K562 (cell line): ENCODE measurements at regions not wholly inside any gene's neighbourhood (a gene's known extent, or its start where the extent isn't known, plus 50 kb on each side); places are given as distances from the start of the nearest gene placed in this dataset.
A peak's percentile ranks its signal among the peaks of the same experiment; 100 is the strongest.

Experiments
- ARID1B ChIP-seq: fragments of 450-650 bp; IDR thresholded peaks from 2 replicates; pipeline ENCODE4 v1.6.1; 2016; ENCODE audit warnings: antibody characterized with exemption, mild to moderate bottlenecking, inconsistent platforms
- ATF6 ChIP-seq: sonication (generic); formaldehyde crosslinking; IDR thresholded peaks from 2 replicates; pipeline ENCODE4 v1.4.0; 2020; ENCODE audit warnings: mild to moderate bottlenecking, missing genetic modification reagents
- ELF4 ChIP-seq: fragments of 450-650 bp; formaldehyde crosslinking; IDR thresholded peaks from 2 replicates; pipeline ENCODE4 v1.4.0; 2022; ENCODE audit warnings: missing genetic modification characterization
- GABPB1 ChIP-seq: sonication (generic); formaldehyde crosslinking; IDR thresholded peaks from 2 replicates; pipeline ENCODE4 v1.8.0; 2022; ENCODE audit warnings: mild to moderate bottlenecking, missing genetic modification reagents
- KLF13 ChIP-seq: fragments of 450-650 bp; IDR thresholded peaks from 2 replicates; pipeline ENCODE4 v1.6.1; 2016; ENCODE audit warnings: missing genetic modification characterization, low read depth, mild to moderate bottlenecking, missing compliant biosample characterization, moderate library complexity, borderline replicate concordance
- MED1 ChIP-seq: sonication (generic); formaldehyde crosslinking; IDR thresholded peaks from 2 replicates; pipeline ENCODE4 v1.8.1; 2023; ENCODE audit warnings: missing genetic modification reagents, borderline replicate concordance
- MLLT1 ChIP-seq, 2 experiments: fragments of 450-650 bp; IDR thresholded peaks; 2 replicates each; pipeline ENCODE4 v1.6.1; 2016
- PML ChIP-seq: IDR thresholded peaks from 2 replicates; pipeline ENCODE4 v1.6.1; 2012; ENCODE audit warnings: low read length, inconsistent platforms
- POLR3A ChIP-seq: IDR thresholded peaks from 2 replicates; pipeline ENCODE4 v1.6.1; 2011; ENCODE audit warnings: borderline replicate concordance, mild to moderate bottlenecking, moderate library complexity; ENCODE audit not compliant: insufficient read length, insufficient read depth; ENCODE audit errors: extremely low read depth
- RCOR1 ChIP-seq, 2 experiments: IDR thresholded peaks; 2 replicates each; pipeline ENCODE4 v1.6.1; 2012; ENCODE audit warnings: low read depth in 2 of 2, low read length in 2 of 2, borderline replicate concordance in 1 of 2, improper control_type of control experiment in 1 of 2
- SIRT6 ChIP-seq: IDR thresholded peaks from one replicate; pipeline ENCODE4 v1.6.1; 2012; ENCODE audit warnings: low read depth, mild to moderate bottlenecking, control low read depth, inconsistent platforms, low read length, moderate library complexity
- SREBF1 ChIP-seq: fragments of 150-350 bp; IDR thresholded peaks from 2 replicates; pipeline ENCODE4 v1.6.1; 2014; ENCODE audit warnings: antibody characterized with exemption, low read depth, low read length, borderline replicate concordance
- TEAD4 ChIP-seq, 2 experiments: sonication (generic) in 1 of 2; formaldehyde crosslinking in 1 of 2; IDR thresholded peaks; 2 replicates each; pipeline versions ENCODE4 v1.6.1 to v1.8.0; 2012 to 2022; ENCODE audit warnings: borderline replicate concordance in 1 of 2, inconsistent platforms in 1 of 2, low read length in 1 of 2, mild to moderate bottlenecking in 1 of 2, missing genetic modification reagents in 1 of 2
- XRCC3 ChIP-seq: fragments of 450-650 bp; IDR thresholded peaks from 2 replicates; pipeline ENCODE4 v1.6.1; 2017; ENCODE audit warnings: mild to moderate bottlenecking, moderate library complexity
- YY1 ChIP-seq, 3 experiments: IDR thresholded peaks; 2 replicates each; pipeline ENCODE4 v1.6.1; 2011; ENCODE audit warnings: low read length in 2 of 3, mild to moderate bottlenecking in 2 of 3, moderate library complexity in 2 of 3, borderline replicate concordance in 1 of 3, control low read depth in 1 of 3, low read depth in 1 of 3; ENCODE audit not compliant: insufficient read depth in 3 of 3, insufficient replicate concordance in 2 of 3, control insufficient read depth in 1 of 3, insufficient read length in 1 of 3; ENCODE audit errors: extremely low read depth in 1 of 3
- ZC3H8 ChIP-seq: fragments of 450-650 bp; IDR thresholded peaks from 2 replicates; pipeline ENCODE4 v1.6.1; 2017
- ZEB2 ChIP-seq: fragments of 450-650 bp; IDR thresholded peaks from 2 replicates; pipeline ENCODE4 v1.6.1; 2016
- ZFP30 ChIP-seq: fragments of 250-450 bp; sonication (Bioruptor Pico); IDR thresholded peaks from 2 replicates; pipeline ENCODE4 v1.8.0; 2022; ENCODE audit warnings: moderate library complexity, mild to moderate bottlenecking, inconsistent platforms, borderline replicate concordance
- ZKSCAN1 ChIP-seq: fragments of 150-350 bp; IDR thresholded peaks from 2 replicates; pipeline ENCODE4 v1.6.1; 2016; ENCODE audit warnings: low read depth, low read length
- ZNF175 ChIP-seq: fragments of 200-800 bp; sonication (Bioruptor generic); IDR thresholded peaks from 2 replicates; pipeline ENCODE4 v1.6.1; 2016; ENCODE audit warnings: low read depth, mild to moderate bottlenecking, missing genetic modification characterization, missing compliant biosample characterization
- ZNF644 ChIP-seq: fragments of 200-800 bp; sonication (Bioruptor generic); IDR thresholded peaks from 2 replicates; pipeline ENCODE4 v1.6.1; 2016; ENCODE audit warnings: low read depth, missing genetic modification characterization, missing compliant biosample characterization

GRCh38 chr3:14273901-14274611 is 95.4 kb downstream of the LSM3 start (continued):
- TF ChIP-seq SIRT6 (no peak), XRCC3 (no peak), ARID1B (0 out of 2 replicates have a peak, but pooled peaks have one; percentile 25), RCOR1 (IDR thresholded peaks at IDR 0.05; ENCODE audit: borderline replicate concordance in 1 of 2, low read depth in 2 of 2, low read length in 2 of 2) (peak in 1 of 2 experiments; percentile 67; a peak in 2 of 4 replicates), ELF4 (CRISPR knock-in tag) (no peak), ATF6 (no peak), MED1 (CRISPR knock-in tag) (no peak), KLF13 (no peak), MLLT1 (IDR thresholded peaks at IDR 0.05) (no peak), GABPB1 (CRISPR knock-in tag) (no peak), ZKSCAN1 (0 out of 2 replicates have a peak, but pooled peaks have one; percentile 14), ZNF175 (CRISPR knock-in tag) (no peak), ZNF644 (tag) (no peak), PML (no peak), POLR3A (no peak), SREBF1 (no peak), ZEB2 (peak; percentile 46; the same call in 1 of the 2 replicates), TEAD4 (IDR thresholded peaks at IDR 0.05; ENCODE audit: low read length) (no peak), TEAD4 (CRISPR knock-in tag; IDR thresholded peaks at IDR 0.05; ENCODE audit: borderline replicate concordance) (no peak), ZC3H8 (no peak), YY1 (IDR thresholded peaks at IDR 0.05; ENCODE audit: borderline replicate concordance in 1 of 3, control insufficient read depth in 1 of 3, extremely low read depth in 1 of 3, insufficient read depth in 3 of 3, insufficient read length in 1 of 3, insufficient replicate concordance in 2 of 3, low read depth in 1 of 3, low read length in 2 of 3) (peak in 1 of 3 experiments; percentile 21), ZFP30 (CRISPR knock-in tag) (no peak)
